Nephron progenitor cell (in vitro differentiated cells): ENCODE measurements at regions not wholly inside any gene's neighbourhood (a gene's known extent, or its start where the extent isn't known, plus 50 kb on each side); places are given as distances from the start of the nearest gene placed in this dataset.

Experiments used
- DNase-seq: peaks from one replicate; pipeline ENCODE4 v3.0.0; 2021
- H3K27ac Mint-ChIP-seq: 2 replicates; pipeline ENCODE4 v1.8.0; 2021; ENCODE audit warnings: mild to moderate bottlenecking, moderate library complexity, mixed read lengths
- H3K27me3 Mint-ChIP-seq: 2 replicates; pipeline ENCODE4 v1.8.0; 2021; ENCODE audit warnings: mild to moderate bottlenecking, low read depth, mixed read lengths; ENCODE audit not compliant: poor library complexity
- H3K36me3 Mint-ChIP-seq: 2 replicates; pipeline ENCODE4 v1.8.0; 2021; ENCODE audit warnings: low read depth, mixed read lengths
- H3K4me1 Mint-ChIP-seq: 2 replicates; pipeline ENCODE4 v1.8.0; 2021; ENCODE audit warnings: mixed read lengths
- H3K4me3 Mint-ChIP-seq: 2 replicates; pipeline ENCODE4 v1.8.0; 2021; ENCODE audit warnings: mild to moderate bottlenecking, moderate library complexity, mixed read lengths
- H3K9me3 Mint-ChIP-seq: 2 replicates; pipeline ENCODE4 v1.8.0; 2021; ENCODE audit warnings: mild to moderate bottlenecking, moderate library complexity, mixed read lengths
- CTCF ChIP-seq: fragments of 200-600 bp; sonication (generic); IDR thresholded peaks from 2 replicates; pipeline ENCODE4 v1.5.0; 2021; ENCODE audit warnings: antibody characterized with exemption

DNA sequence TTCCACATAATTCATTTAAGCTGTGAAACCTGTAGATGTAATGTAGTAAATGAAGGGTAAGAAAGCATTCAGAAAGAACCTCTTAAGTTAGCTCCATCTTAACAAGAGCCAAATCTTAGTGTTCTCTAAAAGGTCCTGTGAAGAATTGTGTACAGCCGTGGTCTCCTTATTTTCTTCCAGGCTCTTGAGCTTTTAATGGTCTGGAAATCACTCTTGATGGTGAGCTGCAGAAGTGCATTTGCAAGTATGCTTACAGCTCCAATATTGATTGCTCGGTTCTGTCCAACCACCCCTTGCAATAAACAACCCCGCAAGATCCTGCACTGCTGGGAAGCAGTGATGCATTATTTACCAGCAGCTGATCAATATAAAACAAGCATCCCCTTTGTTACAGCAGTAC lies 690.8 kb upstream of the FZD8 start:
- Mint-ChIP-seq H3K9me3 (no peaks in the 10 kb centered on the region), H3K36me3 (no peaks in the 10 kb centered on the region), H3K4me1 (no peaks in the 10 kb centered on the region), H3K27me3 (no peaks in the 10 kb centered on the region), H3K27ac (no peak overlapping the region), H3K4me3 (no peak overlapping the region)
- DNase-seq = no peak
- no peak for TF ChIP-seq CTCF

- Mint-ChIP-seq H3K4me3 (no peak overlapping the region), H3K27me3 (no peaks in the 10 kb centered on the region), H3K4me1 (no peaks in the 10 kb centered on the region), H3K36me3 (no peaks in the 10 kb centered on the region), H3K27ac (no peak overlapping the region), H3K9me3 (no peaks in the 10 kb centered on the region)
- TF ChIP-seq CTCF = no peak
- no peak for DNase-seq
Measured at GRCh38 chr10:36331121-36331520, 689.0 kb upstream of the FZD8 start.

DNA sequence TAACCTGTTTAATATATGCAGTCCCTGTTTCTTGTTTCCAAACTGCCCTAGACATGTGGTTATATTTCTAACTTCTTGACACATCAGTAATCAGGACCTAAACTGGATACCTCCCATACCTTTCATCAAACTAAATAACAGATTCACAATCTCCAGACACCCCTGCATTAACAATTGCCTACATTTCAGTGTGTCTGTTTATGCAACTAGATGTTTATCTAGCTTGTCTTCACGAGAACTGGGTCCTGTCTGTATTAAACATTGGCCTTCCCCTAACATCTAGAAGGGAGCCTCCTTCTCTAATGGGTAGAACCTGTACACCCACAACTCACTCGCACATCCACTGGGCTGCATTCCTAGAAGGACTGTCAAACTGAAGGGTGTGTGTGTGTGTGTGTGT lies 683.7 kb upstream of the FZD8 start:
- H3K4me1 Mint-ChIP-seq = no peaks in the 10 kb centered on the region
- no peak for TF ChIP-seq CTCF
- H3K27ac Mint-ChIP-seq = no peak overlapping the region
- no peaks in the 10 kb centered on the region for H3K36me3 Mint-ChIP-seq
- H3K27me3 Mint-ChIP-seq = peaks cover 3% of the 10 kb centered on the region
- H3K4me3 Mint-ChIP-seq = no peak overlapping the region
- no peaks in the 10 kb centered on the region for H3K9me3 Mint-ChIP-seq
- no peak for DNase-seq

- no peaks in the 10 kb centered on the region for H3K9me3 Mint-ChIP-seq
- no peaks in the 10 kb centered on the region for H3K36me3 Mint-ChIP-seq
- peaks cover 3% of the 10 kb centered on the region for H3K27me3 Mint-ChIP-seq
- TF ChIP-seq CTCF = no peak
- no peak overlapping the region for H3K4me3 Mint-ChIP-seq
- H3K27ac Mint-ChIP-seq = no peak overlapping the region
- H3K4me1 Mint-ChIP-seq = no peaks in the 10 kb centered on the region
- DNase-seq = no peak
Measured at GRCh38 chr10:36324831-36325230, 682.7 kb upstream of the FZD8 start.

GRCh38 chr10:36313142-36313541 lies 671.0 kb upstream of the FZD8 start:
- no peak for TF ChIP-seq CTCF
- no peak overlapping the region for H3K27ac Mint-ChIP-seq

GRCh38 chr10:36303896-36304295 lies 661.8 kb upstream of the FZD8 start:
- TF ChIP-seq CTCF = no peak
- Mint-ChIP-seq H3K9me3 (peaks cover 15% of the 10 kb centered on the region), H3K27me3 (no peaks in the 10 kb centered on the region), H3K27ac (no peak overlapping the region), H3K36me3 (no peaks in the 10 kb centered on the region), H3K4me3 (no peak overlapping the region), H3K4me1 (peaks cover 4% of the 10 kb centered on the region)
- DNase-seq = no peak

More at GRCh38 chr10:36313142-36313541, 671.0 kb upstream of the FZD8 start:
- Mint-ChIP-seq H3K27me3 (no peaks in the 10 kb centered on the region), H3K4me3 (no peak overlapping the region), H3K9me3 (peaks cover 3% of the 10 kb centered on the region), H3K4me1 (no peaks in the 10 kb centered on the region), H3K36me3 (no peaks in the 10 kb centered on the region)
- DNase-seq = no peak
